Erythroblast (primary cell): ENCODE measurements at regions not wholly inside any gene's neighbourhood (a gene's known extent, or its start where the extent isn't known, plus 50 kb on each side); places are given as distances from the start of the nearest gene placed in this dataset.

Experiments
- GATA1 ChIP-seq: IDR thresholded peaks from 2 replicates; pipeline ENCODE4 v1.6.1; 2011; ENCODE audit warnings: low read depth, mild to moderate bottlenecking, control low read depth, low read length, moderate library complexity
- POLR2A ChIP-seq: IDR thresholded peaks from 2 replicates; pipeline ENCODE4 v1.6.1; 2011; ENCODE audit warnings: mild to moderate bottlenecking, low read length

DNA sequence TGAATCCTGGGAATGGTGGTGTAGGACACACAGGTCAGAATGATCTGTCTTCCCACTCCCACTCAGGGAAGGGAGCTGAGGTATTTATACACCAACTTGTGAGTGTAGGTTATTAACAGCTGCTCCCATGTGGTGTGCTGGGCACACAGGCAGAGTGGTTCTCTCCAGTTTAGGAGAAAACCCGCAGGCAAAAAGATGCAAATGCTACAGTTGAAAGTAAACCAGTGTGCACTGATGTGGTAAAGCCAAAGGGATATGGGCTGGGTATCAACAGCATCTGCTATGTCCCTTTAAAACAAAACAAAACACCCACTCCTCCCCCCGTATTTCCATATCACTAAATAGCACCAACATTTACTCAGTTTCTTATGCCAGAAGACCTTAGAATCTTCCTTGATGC, 75.4 kb upstream of the SYT13 start:
- TF ChIP-seq POLR2A = no peak
- TF ChIP-seq GATA1 = no peak
